HG03159 (cell line): ENCODE measurements at regions not wholly inside any gene's neighbourhood (a gene's known extent, or its start where the extent isn't known, plus 50 kb on each side); places are given as distances from the start of the nearest gene placed in this dataset.
"Not testable (repeated sequence)": the region's sequence is repeated elsewhere in the genome, so short reads cannot be mapped to it uniquely, and the experiment has no call there.

Experiments
- ATAC-seq: cut with Tn5 transposase; IDR thresholded peaks from one replicate; pipeline ENCODE4 v1.9.1; 2021; ENCODE audit warnings: mild to moderate bottlenecking, moderate library complexity; ENCODE audit not compliant: unreplicated experiment

DNA sequence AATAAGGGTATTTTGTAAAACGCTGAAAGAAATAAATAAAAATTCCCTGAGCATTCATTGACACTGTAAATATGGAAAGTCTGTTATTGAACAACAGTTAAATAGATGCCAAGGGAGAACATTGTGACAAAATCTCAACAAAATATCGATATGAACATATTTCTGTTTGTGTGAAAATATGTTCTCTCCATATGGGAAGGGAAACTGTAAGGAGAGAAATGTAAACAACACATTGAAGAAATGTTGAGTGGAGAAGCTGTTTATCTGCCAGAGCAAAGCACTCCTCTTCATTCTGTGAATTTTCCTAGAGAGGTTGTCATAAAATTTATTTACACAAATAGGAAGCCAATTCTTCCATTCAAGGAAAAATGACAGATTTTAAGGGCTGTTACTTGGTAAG lies 57.1 kb upstream of the EOMES start:
- ATAC-seq = no peak

DNA sequence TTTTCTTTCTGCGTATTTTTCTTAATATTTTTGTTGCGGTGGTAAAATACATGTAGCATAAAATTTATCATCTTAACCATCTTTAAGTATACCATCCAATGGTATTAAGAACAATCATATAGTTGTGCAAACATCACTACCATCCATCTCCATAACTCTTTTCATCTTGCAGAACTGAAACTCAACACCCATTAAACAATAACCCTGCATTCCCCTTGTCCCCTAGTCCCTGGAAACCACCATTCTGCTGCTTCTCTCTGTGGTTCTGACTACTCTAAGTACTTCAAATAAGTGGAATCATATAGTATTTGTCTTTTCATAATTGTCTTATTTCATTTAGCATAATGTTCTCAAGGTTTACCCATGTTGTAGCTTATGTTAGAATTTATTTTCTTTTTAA lies 67.3 kb upstream of the EOMES start:
- no peak for ATAC-seq

GRCh38 chr3:27791956-27792355 lies 69.8 kb upstream of the EOMES start:
- no peak for ATAC-seq

DNA sequence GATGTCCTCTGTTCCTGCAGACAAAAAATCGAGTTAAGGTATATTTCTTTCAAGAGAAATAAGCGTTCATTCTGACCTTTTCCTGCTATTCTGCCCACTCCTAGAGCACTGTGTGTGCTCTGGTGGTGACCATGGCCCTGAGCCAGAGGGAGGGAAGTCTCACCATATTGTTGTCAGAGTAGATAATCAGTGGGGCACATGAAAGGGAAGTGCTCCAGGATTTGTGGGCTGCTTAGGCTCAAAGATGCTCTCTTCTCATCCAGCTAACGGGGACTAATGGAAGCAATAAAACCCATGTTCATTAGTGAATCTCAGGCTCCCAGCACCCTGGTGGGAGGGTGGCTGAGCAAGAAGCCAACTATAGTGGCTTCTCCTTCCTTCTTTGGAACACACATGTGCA lies 70.7 kb upstream of the EOMES start:
- no peak for ATAC-seq

GRCh38 chr3:27794211-27794610 lies 72.1 kb upstream of the EOMES start:
- no peak for ATAC-seq

GRCh38 chr3:27796365-27796875 lies 74.3 kb upstream of the EOMES start:
- ATAC-seq = no peak

DNA sequence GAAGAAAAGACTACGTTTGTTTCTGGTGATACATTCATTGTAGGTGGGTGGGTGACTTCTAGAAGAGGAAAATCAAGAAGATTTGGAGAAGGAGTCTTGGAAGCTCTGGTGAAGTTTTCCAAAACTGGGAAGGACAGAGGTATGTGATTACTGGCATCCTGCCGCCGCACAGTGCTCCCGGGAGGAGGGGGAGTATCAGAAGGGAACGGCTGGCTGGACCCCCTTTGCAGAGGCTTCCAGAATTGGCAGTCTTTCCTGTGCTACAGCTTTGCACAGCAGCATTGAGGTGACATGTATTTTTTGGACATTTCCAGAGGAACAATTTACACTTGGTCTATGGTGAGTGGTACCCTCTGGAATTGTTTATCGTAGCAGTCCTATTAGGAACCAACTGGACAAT lies 75.7 kb upstream of the EOMES start:
- no peak for ATAC-seq

DNA sequence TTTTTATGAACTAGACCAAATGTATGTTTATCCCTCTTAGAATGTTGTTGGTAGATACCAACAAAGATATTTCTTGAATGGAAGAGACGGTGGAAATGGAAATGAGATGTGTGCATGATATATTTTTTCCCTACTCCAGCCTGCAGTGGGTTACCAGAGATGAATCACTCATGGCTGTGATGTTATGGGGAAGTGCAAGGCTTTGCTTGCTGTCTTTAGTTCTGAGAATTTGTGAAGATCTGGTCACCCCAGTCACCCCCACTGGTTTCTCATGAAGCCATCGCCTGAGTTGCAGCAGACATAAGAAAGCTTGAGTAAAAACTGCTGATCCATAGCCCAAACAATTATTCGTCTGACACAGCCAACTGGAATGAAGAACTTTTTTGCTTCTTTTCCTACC lies 78.1 kb upstream of the EOMES start:
- no peak for ATAC-seq

GRCh38 chr3:27802425-27802824 lies 80.3 kb upstream of the EOMES start:
- ATAC-seq = no peak

GRCh38 chr3:27802849-27803248 lies 80.7 kb upstream of the EOMES start:
- ATAC-seq = no peak

DNA sequence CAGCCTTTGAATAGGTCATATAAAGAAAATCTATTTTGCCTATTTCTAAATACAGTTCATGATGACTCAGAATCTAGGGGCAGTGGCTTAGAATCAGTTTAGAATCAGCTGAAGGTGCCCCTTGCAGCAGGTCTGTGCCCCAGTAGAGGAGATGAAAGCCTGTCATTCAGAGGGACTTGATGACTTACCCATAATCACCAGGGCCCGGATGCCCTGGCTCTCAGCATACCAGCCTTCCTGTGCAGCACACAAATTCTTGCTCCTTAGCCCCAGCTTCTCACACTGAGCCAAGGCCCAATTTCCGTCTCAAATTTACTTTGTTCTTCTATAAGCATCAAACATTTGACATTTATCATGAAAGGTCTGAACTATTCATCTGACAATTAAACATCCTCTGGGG lies 83.2 kb upstream of the EOMES start:
- no peak for ATAC-seq

- ATAC-seq = no peak
Measured at GRCh38 chr3:27813255-27813654, 91.1 kb upstream of the EOMES start.

DNA sequence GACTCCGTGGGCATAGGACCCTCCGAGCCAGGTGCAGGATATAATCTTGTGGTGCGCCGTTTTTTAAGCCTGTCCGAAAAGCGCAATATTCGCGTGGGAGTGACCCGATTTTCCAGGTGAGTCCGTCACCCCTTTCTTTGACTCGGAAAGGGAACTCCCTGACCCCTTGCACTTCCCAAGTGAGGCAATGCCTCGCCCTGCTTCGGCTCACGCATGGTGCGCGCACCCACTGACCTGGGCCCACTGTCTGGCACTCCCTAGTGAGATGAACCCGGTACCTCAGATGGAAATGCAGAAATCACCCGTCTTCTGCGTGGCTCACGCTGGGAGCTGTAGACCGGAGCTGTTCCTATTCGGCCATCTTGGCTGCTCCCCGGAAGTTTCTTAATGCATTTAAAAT lies 99.5 kb upstream of the EOMES start:
- ATAC-seq = not testable (repeated sequence)

- no peak for ATAC-seq
Measured at GRCh38 chr3:27824312-27825200, 102.4 kb upstream of the EOMES start.

DNA sequence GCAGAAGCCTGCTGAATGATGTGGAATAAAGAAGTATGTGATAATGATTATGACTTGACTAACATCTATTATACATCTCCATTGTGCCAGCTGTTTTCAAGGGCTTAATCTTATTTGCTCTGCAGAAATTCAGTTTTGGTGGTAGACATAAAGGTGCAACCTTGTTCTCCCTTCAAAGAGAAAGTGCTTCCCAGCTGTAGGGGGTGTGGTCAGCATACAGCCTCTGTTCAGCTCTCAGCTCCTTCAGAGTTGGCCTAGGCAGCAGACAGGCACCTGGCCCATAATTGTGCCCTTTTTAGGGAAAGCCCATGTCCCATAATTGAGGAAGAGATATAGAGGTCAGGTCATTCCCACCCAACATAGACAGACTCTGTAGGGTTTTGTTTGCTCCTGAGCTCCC lies 104.3 kb upstream of the EOMES start:
- ATAC-seq = no peak

DNA sequence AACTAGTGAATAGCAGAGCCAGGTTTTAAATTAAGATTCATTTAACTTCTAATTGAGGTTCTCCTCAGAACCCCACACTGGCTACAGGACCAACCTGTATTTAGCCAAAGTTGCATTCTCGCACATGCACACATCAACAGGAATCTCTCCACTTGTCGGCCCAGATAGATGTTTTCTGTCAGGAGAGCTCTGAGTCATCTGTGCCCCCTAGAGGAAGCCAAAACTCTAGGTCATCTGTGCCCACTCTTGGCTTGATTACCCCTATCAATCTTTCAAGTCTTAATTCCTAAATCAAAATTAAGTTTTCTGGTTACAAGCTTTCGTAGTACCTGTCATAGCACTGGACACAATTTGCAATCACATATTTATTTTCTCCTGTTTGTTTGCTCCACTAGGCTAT lies 104.9 kb upstream of the EOMES start:
- ATAC-seq = no peak

DNA sequence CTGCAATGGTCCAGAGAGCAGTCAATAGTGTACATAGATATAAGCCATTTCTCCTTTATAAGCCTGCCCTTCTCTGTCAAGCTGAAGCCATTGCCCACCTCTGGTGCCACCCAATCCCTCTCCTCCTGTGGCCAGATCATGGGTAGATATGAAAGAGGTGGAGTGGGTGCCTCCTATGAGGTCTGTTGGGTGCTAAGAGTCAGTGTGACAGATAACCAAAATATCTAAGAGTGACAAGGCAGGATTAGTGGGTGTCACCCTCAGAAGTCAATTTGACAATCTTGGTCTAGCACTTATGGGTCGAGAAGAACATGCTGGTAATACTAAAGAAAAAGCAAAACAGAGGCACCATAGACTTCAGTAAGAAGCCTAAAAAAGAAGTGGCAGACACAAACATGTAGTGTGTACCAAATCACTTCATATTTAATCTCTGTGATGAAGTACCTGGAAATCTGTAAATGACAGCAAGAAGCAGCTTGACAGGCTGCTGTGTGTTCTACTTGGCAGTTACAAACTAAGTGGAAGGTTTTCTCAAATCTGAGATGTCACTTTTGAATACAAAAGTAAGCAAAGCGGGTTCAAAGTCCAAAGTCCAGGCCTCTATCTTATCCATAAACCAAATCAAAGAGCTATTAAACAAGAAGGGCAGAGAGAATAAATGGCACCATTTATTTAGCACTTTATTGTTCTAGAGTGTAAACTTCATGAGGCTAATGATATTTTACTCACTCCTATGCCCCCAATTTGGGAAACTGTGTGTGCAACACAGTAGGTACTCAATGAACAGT lies 118.9 kb upstream of the EOMES start:
- ATAC-seq = no peak

- ATAC-seq = no peak
Measured at GRCh38 chr3:27844052-27844675, 122.0 kb upstream of the EOMES start.

GRCh38 chr3:27847697-27848096 lies 125.6 kb upstream of the EOMES start:
- no peak for ATAC-seq

- no peak for ATAC-seq
Measured at GRCh38 chr3:27848826-27849225, 126.7 kb upstream of the EOMES start.

- no peak for ATAC-seq
Measured at GRCh38 chr3:27859821-27860220, 137.7 kb upstream of the EOMES start.
